Liver (tissue), 3 donors: ENCODE measurements at regions not wholly inside any gene's neighbourhood (a gene's known extent, or its start where the extent isn't known, plus 50 kb on each side); places are given as distances from the start of the nearest gene placed in this dataset.

Experiments
- GABPA ChIP-seq, 2 donors: IDR thresholded peaks in 1 of 2; conservative IDR thresholded peaks in 1 of 2; 2 replicates each; pipeline ENCODE4 v1.6.1; 2016; ENCODE audit warnings: antibody characterized with exemption in 2 of 2, mild to moderate bottlenecking in 1 of 2, moderate library complexity in 1 of 2
- SP1 ChIP-seq: IDR thresholded peaks from 2 replicates; pipeline ENCODE4 v1.6.1; 2018; ENCODE audit warnings: antibody characterized with exemption, mild to moderate bottlenecking
- YY1 ChIP-seq: IDR thresholded peaks from 2 replicates; pipeline ENCODE4 v1.6.1; 2016; ENCODE audit warnings: antibody characterized with exemption, mild to moderate bottlenecking
- TF ChIP-seq, protein P1 (sequence below): fragments of 150-350 bp; IDR thresholded peaks from 2 replicates; pipeline ENCODE4 v1.5.1; 2017; ENCODE audit warnings: improper control_type of control experiment, low read depth, low read length; ENCODE audit not compliant: missing input control
- TF ChIP-seq, protein P2 (sequence below): IDR thresholded peaks from 2 replicates; pipeline ENCODE4 v1.6.1; 2016; ENCODE audit warnings: antibody characterized with exemption, mild to moderate bottlenecking
- TF ChIP-seq, protein P3 (sequence below): IDR thresholded peaks from 2 replicates; pipeline ENCODE4 v1.6.1; 2016; ENCODE audit warnings: antibody characterized with exemption
- donor health status: healthy.
- donor health status: healthy.

DNA sequence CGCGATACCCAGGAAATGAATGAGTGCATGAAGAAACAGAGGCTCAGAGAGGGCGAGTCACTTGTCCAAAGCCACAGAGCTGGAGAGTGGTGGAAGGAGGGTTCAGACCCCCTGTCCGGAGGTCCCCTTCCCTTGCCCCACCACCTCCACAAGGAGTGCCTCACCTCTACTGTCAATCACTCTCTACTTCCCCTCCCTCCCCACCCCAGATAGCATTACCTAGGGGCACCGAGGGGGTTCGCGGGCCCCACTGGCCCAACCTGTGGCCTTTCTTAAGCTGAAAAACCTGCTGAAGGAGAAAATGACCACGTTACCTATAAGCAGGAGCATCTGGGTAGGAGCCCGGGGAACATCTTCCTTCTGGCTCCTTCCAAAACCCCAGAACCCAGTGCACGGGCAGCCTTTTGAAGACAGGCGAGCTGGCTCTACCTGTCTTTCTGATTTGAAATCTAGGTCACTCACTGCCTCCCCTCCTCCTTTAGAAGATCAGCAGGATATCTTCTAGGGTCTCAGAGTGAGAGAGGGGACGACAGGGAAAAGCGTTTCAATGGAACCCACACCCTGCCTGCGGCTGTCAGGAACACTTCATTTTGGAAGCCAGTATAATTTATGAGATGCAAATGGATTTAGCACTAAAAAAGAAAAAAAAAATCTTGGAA is 89.9 kb upstream of the MEF2A start:
- TF ChIP-seq, protein P1, sequence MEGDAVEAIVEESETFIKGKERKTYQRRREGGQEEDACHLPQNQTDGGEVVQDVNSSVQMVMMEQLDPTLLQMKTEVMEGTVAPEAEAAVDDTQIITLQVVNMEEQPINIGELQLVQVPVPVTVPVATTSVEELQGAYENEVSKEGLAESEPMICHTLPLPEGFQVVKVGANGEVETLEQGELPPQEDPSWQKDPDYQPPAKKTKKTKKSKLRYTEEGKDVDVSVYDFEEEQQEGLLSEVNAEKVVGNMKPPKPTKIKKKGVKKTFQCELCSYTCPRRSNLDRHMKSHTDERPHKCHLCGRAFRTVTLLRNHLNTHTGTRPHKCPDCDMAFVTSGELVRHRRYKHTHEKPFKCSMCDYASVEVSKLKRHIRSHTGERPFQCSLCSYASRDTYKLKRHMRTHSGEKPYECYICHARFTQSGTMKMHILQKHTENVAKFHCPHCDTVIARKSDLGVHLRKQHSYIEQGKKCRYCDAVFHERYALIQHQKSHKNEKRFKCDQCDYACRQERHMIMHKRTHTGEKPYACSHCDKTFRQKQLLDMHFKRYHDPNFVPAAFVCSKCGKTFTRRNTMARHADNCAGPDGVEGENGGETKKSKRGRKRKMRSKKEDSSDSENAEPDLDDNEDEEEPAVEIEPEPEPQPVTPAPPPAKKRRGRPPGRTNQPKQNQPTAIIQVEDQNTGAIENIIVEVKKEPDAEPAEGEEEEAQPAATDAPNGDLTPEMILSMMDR: no peak
- TF ChIP-seq SP1 (no peak), GABPA (IDR thresholded peaks at IDR 0.05 in 1 of 2, conservative IDR thresholded peaks at IDR 0.05 in 1 of 2) (no peak), YY1 (no peak)
- TF ChIP-seq, protein P2, sequence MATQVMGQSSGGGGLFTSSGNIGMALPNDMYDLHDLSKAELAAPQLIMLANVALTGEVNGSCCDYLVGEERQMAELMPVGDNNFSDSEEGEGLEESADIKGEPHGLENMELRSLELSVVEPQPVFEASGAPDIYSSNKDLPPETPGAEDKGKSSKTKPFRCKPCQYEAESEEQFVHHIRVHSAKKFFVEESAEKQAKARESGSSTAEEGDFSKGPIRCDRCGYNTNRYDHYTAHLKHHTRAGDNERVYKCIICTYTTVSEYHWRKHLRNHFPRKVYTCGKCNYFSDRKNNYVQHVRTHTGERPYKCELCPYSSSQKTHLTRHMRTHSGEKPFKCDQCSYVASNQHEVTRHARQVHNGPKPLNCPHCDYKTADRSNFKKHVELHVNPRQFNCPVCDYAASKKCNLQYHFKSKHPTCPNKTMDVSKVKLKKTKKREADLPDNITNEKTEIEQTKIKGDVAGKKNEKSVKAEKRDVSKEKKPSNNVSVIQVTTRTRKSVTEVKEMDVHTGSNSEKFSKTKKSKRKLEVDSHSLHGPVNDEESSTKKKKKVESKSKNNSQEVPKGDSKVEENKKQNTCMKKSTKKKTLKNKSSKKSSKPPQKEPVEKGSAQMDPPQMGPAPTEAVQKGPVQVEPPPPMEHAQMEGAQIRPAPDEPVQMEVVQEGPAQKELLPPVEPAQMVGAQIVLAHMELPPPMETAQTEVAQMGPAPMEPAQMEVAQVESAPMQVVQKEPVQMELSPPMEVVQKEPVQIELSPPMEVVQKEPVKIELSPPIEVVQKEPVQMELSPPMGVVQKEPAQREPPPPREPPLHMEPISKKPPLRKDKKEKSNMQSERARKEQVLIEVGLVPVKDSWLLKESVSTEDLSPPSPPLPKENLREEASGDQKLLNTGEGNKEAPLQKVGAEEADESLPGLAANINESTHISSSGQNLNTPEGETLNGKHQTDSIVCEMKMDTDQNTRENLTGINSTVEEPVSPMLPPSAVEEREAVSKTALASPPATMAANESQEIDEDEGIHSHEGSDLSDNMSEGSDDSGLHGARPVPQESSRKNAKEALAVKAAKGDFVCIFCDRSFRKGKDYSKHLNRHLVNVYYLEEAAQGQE: no peak
- TF ChIP-seq, protein P3, sequence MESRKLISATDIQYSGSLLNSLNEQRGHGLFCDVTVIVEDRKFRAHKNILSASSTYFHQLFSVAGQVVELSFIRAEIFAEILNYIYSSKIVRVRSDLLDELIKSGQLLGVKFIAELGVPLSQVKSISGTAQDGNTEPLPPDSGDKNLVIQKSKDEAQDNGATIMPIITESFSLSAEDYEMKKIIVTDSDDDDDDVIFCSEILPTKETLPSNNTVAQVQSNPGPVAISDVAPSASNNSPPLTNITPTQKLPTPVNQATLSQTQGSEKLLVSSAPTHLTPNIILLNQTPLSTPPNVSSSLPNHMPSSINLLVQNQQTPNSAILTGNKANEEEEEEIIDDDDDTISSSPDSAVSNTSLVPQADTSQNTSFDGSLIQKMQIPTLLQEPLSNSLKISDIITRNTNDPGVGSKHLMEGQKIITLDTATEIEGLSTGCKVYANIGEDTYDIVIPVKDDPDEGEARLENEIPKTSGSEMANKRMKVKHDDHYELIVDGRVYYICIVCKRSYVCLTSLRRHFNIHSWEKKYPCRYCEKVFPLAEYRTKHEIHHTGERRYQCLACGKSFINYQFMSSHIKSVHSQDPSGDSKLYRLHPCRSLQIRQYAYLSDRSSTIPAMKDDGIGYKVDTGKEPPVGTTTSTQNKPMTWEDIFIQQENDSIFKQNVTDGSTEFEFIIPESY: no peak
